Osteocyte (in vitro differentiated cells): ENCODE measurements at regions not wholly inside any gene's neighbourhood (a gene's known extent, or its start where the extent isn't known, plus 50 kb on each side); places are given as distances from the start of the nearest gene placed in this dataset.

ENCODE experiments used
- DNase-seq: peaks from one replicate; pipeline ENCODE4 v3.0.0; 2021; ENCODE audit warnings: mixed read lengths; ENCODE audit not compliant: unreplicated experiment; ENCODE audit errors: extremely low spot score
- H3K27ac Mint-ChIP-seq: one replicate; pipeline ENCODE4 v1.8.0; 2021; ENCODE audit warnings: mild to moderate bottlenecking, mixed read lengths; ENCODE audit not compliant: unreplicated experiment
- H3K27me3 Mint-ChIP-seq: one replicate; pipeline ENCODE4 v1.8.0; 2021; ENCODE audit warnings: mixed read lengths; ENCODE audit not compliant: unreplicated experiment
- H3K36me3 Mint-ChIP-seq: one replicate; pipeline ENCODE4 v1.8.0; 2021; ENCODE audit warnings: mixed read lengths; ENCODE audit not compliant: unreplicated experiment
- H3K4me1 Mint-ChIP-seq: one replicate; pipeline ENCODE4 v1.8.0; 2021; ENCODE audit warnings: mixed read lengths; ENCODE audit not compliant: unreplicated experiment
- H3K4me3 Mint-ChIP-seq: one replicate; pipeline ENCODE4 v1.8.0; 2021; ENCODE audit warnings: mild to moderate bottlenecking, moderate library complexity, mixed read lengths; ENCODE audit not compliant: unreplicated experiment
- H3K9me3 Mint-ChIP-seq: one replicate; pipeline ENCODE4 v1.8.0; 2021; ENCODE audit warnings: mixed read lengths; ENCODE audit not compliant: unreplicated experiment
- CTCF ChIP-seq: fragments of 200-600 bp; sonication (generic); IDR thresholded peaks from 2 replicates; pipeline ENCODE4 v1.5.0; 2021; ENCODE audit warnings: antibody characterized with exemption, mild to moderate bottlenecking, moderate library complexity

- no peak overlapping the region for H3K4me3 Mint-ChIP-seq
- H3K36me3 Mint-ChIP-seq = no peaks in the 10 kb centered on the region
- no peaks in the 10 kb centered on the region for H3K4me1 Mint-ChIP-seq
- DNase-seq = no peak
- peaks cover 10% of the 10 kb centered on the region for H3K27me3 Mint-ChIP-seq
- H3K9me3 Mint-ChIP-seq = no peaks in the 10 kb centered on the region
- no peak overlapping the region for H3K27ac Mint-ChIP-seq
- no peak for TF ChIP-seq CTCF
Observed at GRCh38 chr5:112634796-112635195, 102.9 kb upstream of the APC start.

- Mint-ChIP-seq H3K27me3 (peaks cover 10% of the 10 kb centered on the region), H3K4me1 (no peaks in the 10 kb centered on the region), H3K4me3 (no peak overlapping the region), H3K27ac (no peak overlapping the region), H3K36me3 (no peaks in the 10 kb centered on the region), H3K9me3 (no peaks in the 10 kb centered on the region)
- no peak for TF ChIP-seq CTCF
- DNase-seq = no peak
Observed at GRCh38 chr5:112635276-112635675, 102.4 kb upstream of the APC start.

GRCh38 chr5:112635771-112636731 lies 101.6 kb upstream of the APC start:
- no peak for TF ChIP-seq CTCF
- Mint-ChIP-seq H3K27ac (no peak overlapping the region), H3K4me1 (peaks cover 3% of the 10 kb centered on the region), H3K36me3 (no peaks in the 10 kb centered on the region), H3K27me3 (peaks cover 8% of the 10 kb centered on the region), H3K9me3 (no peaks in the 10 kb centered on the region), H3K4me3 (no peak overlapping the region)
- DNase-seq = no peak

- no peak for TF ChIP-seq CTCF
- H3K9me3 Mint-ChIP-seq = no peaks in the 10 kb centered on the region
- peaks cover 7% of the 10 kb centered on the region for H3K27me3 Mint-ChIP-seq
- H3K4me1 Mint-ChIP-seq = peaks cover 3% of the 10 kb centered on the region
- H3K36me3 Mint-ChIP-seq = no peaks in the 10 kb centered on the region
- no peak for DNase-seq
- H3K27ac Mint-ChIP-seq = no peak overlapping the region
- no peak overlapping the region for H3K4me3 Mint-ChIP-seq
Observed at GRCh38 chr5:112636751-112637150, 100.9 kb upstream of the APC start.

- peaks cover 5% of the 10 kb centered on the region for H3K27me3 Mint-ChIP-seq
- DNase-seq = no peak
- no peak overlapping the region for H3K4me3 Mint-ChIP-seq
- TF ChIP-seq CTCF = no peak
- no peaks in the 10 kb centered on the region for H3K9me3 Mint-ChIP-seq
- peaks cover 3% of the 10 kb centered on the region for H3K4me1 Mint-ChIP-seq
- H3K36me3 Mint-ChIP-seq = no peaks in the 10 kb centered on the region
- no peak overlapping the region for H3K27ac Mint-ChIP-seq
Observed at GRCh38 chr5:112637343-112637742, 100.3 kb upstream of the APC start.
